ENCODE measurements at regions not wholly inside any gene's neighbourhood (a gene's known extent, or its start where the extent isn't known, plus 50 kb on each side); places are given as distances from the start of the nearest gene placed in this dataset.

GRCh38 chr5:4405614-4406219 is 734.4 kb upstream of the ADAMTS16 start:
- H3K4me3 ChIP-seq (ENCODE audit: low read length): no peak overlapping the region
- H3K9ac ChIP-seq (ENCODE audit: low read length): no peak overlapping the region
- no peak for DNase-seq (ENCODE audit: low read depth)
- no peaks in the 10 kb centered on the region for H3K9me3 ChIP-seq (ENCODE audit: control insufficient read depth, low read length)
- H3K36me3 ChIP-seq (ENCODE audit: control insufficient read depth, insufficient read depth, low read length, severe bottlenecking): no peaks in the 10 kb centered on the region
- no peaks in the 10 kb centered on the region for H3K27me3 ChIP-seq (replicated peaks; ENCODE audit: control insufficient read depth, insufficient read depth, low read length)
- no peaks in the 10 kb centered on the region for H3K4me1 ChIP-seq (ENCODE audit: control insufficient read depth, insufficient read depth, low read length)

GRCh38 chr5:4410151-4410550 is 730.0 kb upstream of the ADAMTS16 start:
- H3K9me3 ChIP-seq (ENCODE audit: control insufficient read depth, low read length): no peaks in the 10 kb centered on the region
- H3K36me3 ChIP-seq (ENCODE audit: control insufficient read depth, insufficient read depth, low read length, severe bottlenecking): no peaks in the 10 kb centered on the region
- no peak for DNase-seq (ENCODE audit: low read depth)
- H3K4me1 ChIP-seq (ENCODE audit: control insufficient read depth, insufficient read depth, low read length): no peaks in the 10 kb centered on the region
- peaks cover 2% of the 10 kb centered on the region for H3K27me3 ChIP-seq (replicated peaks; ENCODE audit: control insufficient read depth, insufficient read depth, low read length)
- no peak overlapping the region for H3K9ac ChIP-seq (ENCODE audit: low read length)
- no peak overlapping the region for H3K4me3 ChIP-seq (ENCODE audit: low read length)

GRCh38 chr5:4411664-4412063 is 728.5 kb upstream of the ADAMTS16 start:
- Histone ChIP-seq H3K36me3 (ENCODE audit: control insufficient read depth, insufficient read depth, low read length, severe bottlenecking) (no peaks in the 10 kb centered on the region), H3K27me3 (replicated peaks; ENCODE audit: control insufficient read depth, insufficient read depth, low read length) (peaks cover 2% of the 10 kb centered on the region), H3K4me3 (ENCODE audit: low read length) (no peak overlapping the region), H3K9ac (ENCODE audit: low read length) (no peak overlapping the region), H3K9me3 (ENCODE audit: control insufficient read depth, low read length) (no peaks in the 10 kb centered on the region), H3K4me1 (ENCODE audit: control insufficient read depth, insufficient read depth, low read length) (no peaks in the 10 kb centered on the region)
- DNase-seq (ENCODE audit: low read depth): no peak

GRCh38 chr5:4413996-4414395 is 726.1 kb upstream of the ADAMTS16 start:
- no peak overlapping the region for H3K9ac ChIP-seq (ENCODE audit: low read length)
- H3K4me3 ChIP-seq (ENCODE audit: low read length): no peak overlapping the region
- H3K9me3 ChIP-seq (ENCODE audit: control insufficient read depth, low read length): no peaks in the 10 kb centered on the region
- peaks cover 2% of the 10 kb centered on the region for H3K27me3 ChIP-seq (replicated peaks; ENCODE audit: control insufficient read depth, insufficient read depth, low read length)
- no peaks in the 10 kb centered on the region for H3K36me3 ChIP-seq (ENCODE audit: control insufficient read depth, insufficient read depth, low read length, severe bottlenecking)
- no peaks in the 10 kb centered on the region for H3K4me1 ChIP-seq (ENCODE audit: control insufficient read depth, insufficient read depth, low read length)
- no peak for DNase-seq (ENCODE audit: low read depth)

- Histone ChIP-seq H3K36me3 (ENCODE audit: control insufficient read depth, insufficient read depth, low read length, severe bottlenecking) (no peaks in the 10 kb centered on the region), H3K4me3 (ENCODE audit: low read length) (no peak overlapping the region), H3K27me3 (replicated peaks; ENCODE audit: control insufficient read depth, insufficient read depth, low read length) (no peaks in the 10 kb centered on the region), H3K9ac (ENCODE audit: low read length) (no peak overlapping the region), H3K4me1 (ENCODE audit: control insufficient read depth, insufficient read depth, low read length) (no peaks in the 10 kb centered on the region), H3K9me3 (ENCODE audit: control insufficient read depth, low read length) (no peaks in the 10 kb centered on the region)
- DNase-seq (ENCODE audit: low read depth): no peak
Measured at GRCh38 chr5:4418084-4418483, 722.0 kb upstream of the ADAMTS16 start.

GRCh38 chr5:4419281-4419680 is 720.8 kb upstream of the ADAMTS16 start:
- no peaks in the 10 kb centered on the region for H3K4me1 ChIP-seq (ENCODE audit: control insufficient read depth, insufficient read depth, low read length)

GRCh38 chr5:4420177-4420576 is 720.0 kb upstream of the ADAMTS16 start:
- no peaks in the 10 kb centered on the region for H3K27me3 ChIP-seq (replicated peaks; ENCODE audit: control insufficient read depth, insufficient read depth, low read length)
- H3K4me1 ChIP-seq (ENCODE audit: control insufficient read depth, insufficient read depth, low read length): no peaks in the 10 kb centered on the region
- H3K9ac ChIP-seq (ENCODE audit: low read length): no peak overlapping the region
- no peak overlapping the region for H3K4me3 ChIP-seq (ENCODE audit: low read length)
- DNase-seq (ENCODE audit: low read depth): no peak
- no peaks in the 10 kb centered on the region for H3K9me3 ChIP-seq (ENCODE audit: control insufficient read depth, low read length)
- H3K36me3 ChIP-seq (ENCODE audit: control insufficient read depth, insufficient read depth, low read length, severe bottlenecking): no peaks in the 10 kb centered on the region

More at GRCh38 chr5:4419281-4419680, 720.8 kb upstream of the ADAMTS16 start:
- Histone ChIP-seq H3K36me3 (ENCODE audit: control insufficient read depth, insufficient read depth, low read length, severe bottlenecking) (no peaks in the 10 kb centered on the region), H3K9me3 (ENCODE audit: control insufficient read depth, low read length) (no peaks in the 10 kb centered on the region), H3K4me3 (ENCODE audit: low read length) (no peak overlapping the region), H3K9ac (ENCODE audit: low read length) (no peak overlapping the region), H3K27me3 (replicated peaks; ENCODE audit: control insufficient read depth, insufficient read depth, low read length) (no peaks in the 10 kb centered on the region)
- no peak for DNase-seq (ENCODE audit: low read depth)

GRCh38 chr5:4420681-4421080 is 719.4 kb upstream of the ADAMTS16 start:
- H3K9ac ChIP-seq (ENCODE audit: low read length): no peak overlapping the region
- H3K9me3 ChIP-seq (ENCODE audit: control insufficient read depth, low read length): no peaks in the 10 kb centered on the region
- no peaks in the 10 kb centered on the region for H3K36me3 ChIP-seq (ENCODE audit: control insufficient read depth, insufficient read depth, low read length, severe bottlenecking)
- H3K4me1 ChIP-seq (ENCODE audit: control insufficient read depth, insufficient read depth, low read length): no peaks in the 10 kb centered on the region
- no peak overlapping the region for H3K4me3 ChIP-seq (ENCODE audit: low read length)
- H3K27me3 ChIP-seq (replicated peaks; ENCODE audit: control insufficient read depth, insufficient read depth, low read length): no peaks in the 10 kb centered on the region
- no peak for DNase-seq (ENCODE audit: low read depth)

- Histone ChIP-seq H3K36me3 (ENCODE audit: control insufficient read depth, insufficient read depth, low read length, severe bottlenecking) (no peaks in the 10 kb centered on the region), H3K4me3 (ENCODE audit: low read length) (no peak overlapping the region), H3K9me3 (ENCODE audit: control insufficient read depth, low read length) (no peaks in the 10 kb centered on the region), H3K4me1 (ENCODE audit: control insufficient read depth, insufficient read depth, low read length) (no peaks in the 10 kb centered on the region), H3K27me3 (replicated peaks; ENCODE audit: control insufficient read depth, insufficient read depth, low read length) (no peaks in the 10 kb centered on the region), H3K9ac (ENCODE audit: low read length) (no peak overlapping the region)
- DNase-seq (ENCODE audit: low read depth): no peak
Measured at GRCh38 chr5:4422247-4422646, 717.9 kb upstream of the ADAMTS16 start.

GRCh38 chr5:4424895-4425294 is 715.2 kb upstream of the ADAMTS16 start:
- no peaks in the 10 kb centered on the region for H3K9me3 ChIP-seq (ENCODE audit: control insufficient read depth, low read length)
- no peak overlapping the region for H3K4me3 ChIP-seq (ENCODE audit: low read length)
- no peaks in the 10 kb centered on the region for H3K36me3 ChIP-seq (ENCODE audit: control insufficient read depth, insufficient read depth, low read length, severe bottlenecking)
- no peaks in the 10 kb centered on the region for H3K4me1 ChIP-seq (ENCODE audit: control insufficient read depth, insufficient read depth, low read length)
- DNase-seq (ENCODE audit: low read depth): no peak
- no peak overlapping the region for H3K9ac ChIP-seq (ENCODE audit: low read length)
- no peaks in the 10 kb centered on the region for H3K27me3 ChIP-seq (replicated peaks; ENCODE audit: control insufficient read depth, insufficient read depth, low read length)

- peaks cover 3% of the 10 kb centered on the region for H3K9me3 ChIP-seq (ENCODE audit: control insufficient read depth, low read length)
- H3K4me1 ChIP-seq (ENCODE audit: control insufficient read depth, insufficient read depth, low read length): no peaks in the 10 kb centered on the region
- no peak overlapping the region for H3K9ac ChIP-seq (ENCODE audit: low read length)
- no peak for DNase-seq (ENCODE audit: low read depth)
- H3K36me3 ChIP-seq (ENCODE audit: control insufficient read depth, insufficient read depth, low read length, severe bottlenecking): no peaks in the 10 kb centered on the region
- H3K4me3 ChIP-seq (ENCODE audit: low read length): no peak overlapping the region
- H3K27me3 ChIP-seq (replicated peaks; ENCODE audit: control insufficient read depth, insufficient read depth, low read length): no peaks in the 10 kb centered on the region
Measured at GRCh38 chr5:4440536-4440935, 699.6 kb upstream of the ADAMTS16 start.

- Histone ChIP-seq H3K36me3 (ENCODE audit: control insufficient read depth, insufficient read depth, low read length, severe bottlenecking) (no peaks in the 10 kb centered on the region), H3K27me3 (replicated peaks; ENCODE audit: control insufficient read depth, insufficient read depth, low read length) (no peaks in the 10 kb centered on the region), H3K9ac (ENCODE audit: low read length) (no peak overlapping the region), H3K4me1 (ENCODE audit: control insufficient read depth, insufficient read depth, low read length) (no peaks in the 10 kb centered on the region), H3K9me3 (ENCODE audit: control insufficient read depth, low read length) (peaks cover 10% of the 10 kb centered on the region), H3K4me3 (ENCODE audit: low read length) (no peak overlapping the region)
- no peak for DNase-seq (ENCODE audit: low read depth)
Measured at GRCh38 chr5:4442221-4442620, 697.9 kb upstream of the ADAMTS16 start.

All from adipocyte (in vitro differentiated cells).